T-cell (primary cell): ENCODE measurements at regions not wholly inside any gene's neighbourhood (a gene's known extent, or its start where the extent isn't known, plus 50 kb on each side); places are given as distances from the start of the nearest gene placed in this dataset.
"Not testable (repeated sequence)": the region's sequence is repeated elsewhere in the genome, so short reads cannot be mapped to it uniquely, and the experiment has no call there.

Source experiments
- ATAC-seq, 4 experiments: fragments of 200-7000 bp in 3 of 4; fragments of 150-1000 bp in 1 of 4; cut with Tn5 transposase; replicated peaks in 1 of 4; 1 replicate in 3 of 4; 2 replicates in 1 of 4; pipeline ENCODE4 v1.10.0; 2021; ENCODE audit warnings: moderate library complexity in 3 of 4, mild to moderate bottlenecking in 2 of 4, moderate number of reproducible peaks in 1 of 4
- CTCF ChIA-PET, 2 donors: fragments of 300-600 bp; sonication (Branson Sonifier 250); formaldehyde crosslinking; loops; one replicate each; lab custom pipeline; 2022; ENCODE audit warnings: antibody characterized with exemption in 2 of 2; lab: Charles Lee
- POLR2A ChIA-PET, 2 donors: fragments of 300-600 bp; sonication (Branson Sonifier 250); formaldehyde crosslinking; loops; one replicate each; lab custom pipeline; 2022; ENCODE audit warnings: antibody characterized with exemption in 2 of 2; lab: Charles Lee
- DNase-seq, 35 experiments: peaks; one replicate each; pipeline versions ENCODE4 v3.0.0 to v3.0.0-alpha.2; 2013 to 2023
- H3K27ac ChIP-seq: one replicate; pipeline ENCODE4 v1.5.1; 2013; ENCODE audit warnings: low read length
- H3K27me3 ChIP-seq, 2 experiments: replicated peaks in 1 of 2; 1 replicate in 1 of 2; 2 replicates in 1 of 2; pipeline versions ENCODE4 v1.6.1 to v1.7.0; 2013; ENCODE audit warnings: low read length in 1 of 2, mixed read lengths in 1 of 2; ENCODE audit not compliant: control insufficient read depth in 2 of 2, insufficient read depth in 2 of 2; ENCODE audit errors: extremely low read depth in 1 of 2
- H3K36me3 ChIP-seq, 2 donors: 1 replicate in 1 of 2; 2 replicates in 1 of 2; pipeline versions ENCODE4 v1.6.1 to v1.7.0; 2013; ENCODE audit warnings: low read length in 1 of 2; ENCODE audit not compliant: control insufficient read depth in 2 of 2, insufficient read depth in 1 of 2; ENCODE audit errors: extremely low read depth in 1 of 2
- H3K4me1 ChIP-seq, 2 experiments: 1 replicate in 1 of 2; 2 replicates in 1 of 2; pipeline versions ENCODE4 v1.6.1 to v1.7.0; 2013; ENCODE audit warnings: low read length in 2 of 2, mixed read lengths in 1 of 2; ENCODE audit not compliant: insufficient read depth in 2 of 2, control insufficient read depth in 1 of 2; ENCODE audit errors: extremely low read depth in 1 of 2
- H3K4me3 ChIP-seq, 2 donors: 1 replicate in 1 of 2; 2 replicates in 1 of 2; pipeline versions ENCODE4 v1.5.1 to v1.7.0; 2013; ENCODE audit warnings: mild to moderate bottlenecking in 2 of 2, low read length in 1 of 2, moderate library complexity in 1 of 2; ENCODE audit not compliant: control insufficient read depth in 1 of 2; ENCODE audit errors: extremely low read depth in 1 of 2
- H3K9me3 ChIP-seq: 2 replicates; pipeline ENCODE4 v1.7.0; 2013
- H3K27ac Mint-ChIP-seq, 2 donors: one replicate each; pipeline ENCODE4 v1.8.0; 2020 to 2021; ENCODE audit warnings: mild to moderate bottlenecking in 2 of 2, mixed read lengths in 2 of 2
- H3K27me3 Mint-ChIP-seq, 2 donors: one replicate each; pipeline ENCODE4 v1.8.0; 2021 to 2022; ENCODE audit warnings: mixed read lengths in 2 of 2
- H3K36me3 Mint-ChIP-seq: one replicate; pipeline ENCODE4 v1.8.0; 2021; ENCODE audit warnings: mixed read lengths
- H3K4me1 Mint-ChIP-seq, 3 donors: one replicate each; pipeline ENCODE4 v1.8.0; 2020 to 2022; ENCODE audit warnings: mixed read lengths in 3 of 3, mild to moderate bottlenecking in 1 of 3
- H3K4me3 Mint-ChIP-seq, 3 donors: one replicate each; pipeline ENCODE4 v1.8.0; 2020 to 2022; ENCODE audit warnings: mild to moderate bottlenecking in 3 of 3, mixed read lengths in 3 of 3, moderate library complexity in 3 of 3
- H3K9me3 Mint-ChIP-seq, 3 donors: one replicate each; pipeline ENCODE4 v1.8.0; 2020 to 2022; ENCODE audit warnings: mixed read lengths in 3 of 3
- WGBS: methylation state at CpG from one replicate; pipeline ENCODE4 v1.1.5; 2013; ENCODE audit warnings: missing lambda C conversion rate; ENCODE audit not compliant: insufficient coverage; 5-methylcytosine and 5-hydroxymethylcytosine counted together

- CTCF ChIA-PET, result no interaction called here
- H3K4me3 Mint-ChIP-seq, result no peak overlapping the region
- Histone ChIP-seq H3K4me3 (no peak overlapping the region), H3K4me1 (no peaks in the 10 kb centered on the region), H3K27me3 (no peaks in the 10 kb centered on the region), H3K36me3 (no peaks in the 10 kb centered on the region), H3K27ac (no peak overlapping the region), H3K9me3 (no peaks in the 10 kb centered on the region)
- DNase-seq (no peak), ATAC-seq (no peak)
- H3K9me3 Mint-ChIP-seq, result peaks cover 0 to 3% (median 0%) of the 10 kb centered on the region in 3 donors
- H3K36me3 Mint-ChIP-seq, result no peaks in the 10 kb centered on the region
- no peak overlapping the region for H3K27ac Mint-ChIP-seq
- POLR2A ChIA-PET, result no interaction called here
- H3K4me1 Mint-ChIP-seq, result no peaks in the 10 kb centered on the region
- peaks cover 0 to 16% of the 10 kb centered on the region in 2 donors for H3K27me3 Mint-ChIP-seq
Measured at GRCh38 chr1:58200437-58200836, 346.1 kb downstream of the OMA1 start.

- no peak overlapping the region for H3K27ac ChIP-seq
- no peaks in the 10 kb centered on the region for H3K36me3 ChIP-seq
- no peaks in the 10 kb centered on the region for H3K4me1 Mint-ChIP-seq
- H3K27me3 ChIP-seq, result no peaks in the 10 kb centered on the region
- peaks cover 0 to 8% (median 0%) of the 10 kb centered on the region in 3 donors for H3K9me3 Mint-ChIP-seq
- ChIA-PET POLR2A (no interaction called here), CTCF (no interaction called here)
- H3K36me3 Mint-ChIP-seq, result no peaks in the 10 kb centered on the region
- H3K4me1 ChIP-seq, result no peaks in the 10 kb centered on the region
- peaks cover 0 to 13% of the 10 kb centered on the region in 2 donors for H3K27me3 Mint-ChIP-seq
- no peak for DNase-seq
- no peaks in the 10 kb centered on the region for H3K9me3 ChIP-seq
- no peak for ATAC-seq
- 80% methylated on average over 1 of the region's 1 CpG for WGBS
- H3K4me3 ChIP-seq, result no peak overlapping the region
- H3K4me3 Mint-ChIP-seq, result no peak overlapping the region
- H3K27ac Mint-ChIP-seq, result no peak overlapping the region
Measured at GRCh38 chr1:58197811-58198210, 348.7 kb downstream of the OMA1 start.

GRCh38 chr1:58190267-58190988 lies 356.1 kb downstream of the OMA1 start:
- Mint-ChIP-seq H3K27ac (no peak overlapping the region), H3K9me3 (peaks cover 0 to 5% (median 0%) of the 10 kb centered on the region in 3 donors), H3K27me3 (peaks cover 4 to 22% of the 10 kb centered on the region in 2 donors), H3K4me3 (no peak overlapping the region), H3K4me1 (no peaks in the 10 kb centered on the region), H3K36me3 (no peaks in the 10 kb centered on the region)
- ChIA-PET POLR2A (no interaction called here), CTCF (no interaction called here)
- Histone ChIP-seq H3K27ac (no peak overlapping the region), H3K36me3 (no peaks in the 10 kb centered on the region), H3K4me3 (no peak overlapping the region), H3K4me1 (no peaks in the 10 kb centered on the region), H3K9me3 (no peaks in the 10 kb centered on the region), H3K27me3 (no peaks in the 10 kb centered on the region)
- DNase-seq (no peak), ATAC-seq (no peak)
- WGBS, result 43% methylated on average over 7 of the region's 10 CpGs

GRCh38 chr1:58189453-58189852 lies 357.1 kb downstream of the OMA1 start:
- Mint-ChIP-seq H3K4me1 (no peaks in the 10 kb centered on the region), H3K27me3 (peaks cover 4 to 22% of the 10 kb centered on the region in 2 donors), H3K4me3 (no peak overlapping the region), H3K36me3 (no peaks in the 10 kb centered on the region), H3K27ac (no peak overlapping the region), H3K9me3 (no peaks in the 10 kb centered on the region)
- 94% methylated on average over 2 of the region's 3 CpGs for WGBS
- H3K4me1 ChIP-seq, result no peaks in the 10 kb centered on the region
- ATAC-seq (no peak), DNase-seq (no peak)
- H3K36me3 ChIP-seq, result no peaks in the 10 kb centered on the region
- H3K4me3 ChIP-seq, result no peak overlapping the region
- no peaks in the 10 kb centered on the region for H3K27me3 ChIP-seq
- H3K9me3 ChIP-seq, result no peaks in the 10 kb centered on the region
- CTCF ChIA-PET, result no interaction called here
- no peak overlapping the region for H3K27ac ChIP-seq
- POLR2A ChIA-PET, result no interaction called here

GRCh38 chr1:58183286-58183685 lies 363.2 kb downstream of the OMA1 start:
- DNase-seq (no peak), ATAC-seq (no peak)
- Mint-ChIP-seq H3K27me3 (peaks cover 0 to 9% of the 10 kb centered on the region in 2 donors), H3K36me3 (no peaks in the 10 kb centered on the region), H3K4me1 (no peaks in the 10 kb centered on the region), H3K27ac (no peak overlapping the region), H3K4me3 (no peak overlapping the region), H3K9me3 (peaks cover 8 to 21% (median 17%) of the 10 kb centered on the region in 3 donors)
- Histone ChIP-seq H3K9me3 (peaks cover 2% of the 10 kb centered on the region), H3K4me1 (no peaks in the 10 kb centered on the region), H3K27ac (no peak overlapping the region), H3K36me3 (no peaks in the 10 kb centered on the region), H3K4me3 (no peak overlapping the region), H3K27me3 (no peaks in the 10 kb centered on the region)
- no CpG with 5 or more reads among the region's 2 CpGs for WGBS
- POLR2A ChIA-PET, result no interaction called here
- CTCF ChIA-PET, result no interaction called here

- Histone ChIP-seq H3K27ac (no peak overlapping the region), H3K4me1 (no peaks in the 10 kb centered on the region), H3K9me3 (peaks cover 2% of the 10 kb centered on the region), H3K36me3 (no peaks in the 10 kb centered on the region), H3K27me3 (peaks cover 0 to 2% of the 10 kb centered on the region in 2 experiments), H3K4me3 (no peak overlapping the region)
- WGBS, result no CpG with 5 or more reads among the region's 2 CpGs
- DNase-seq (no peak), ATAC-seq (no peak)
- Mint-ChIP-seq H3K27ac (no peak overlapping the region), H3K27me3 (no peaks in the 10 kb centered on the region), H3K4me3 (no peak overlapping the region), H3K4me1 (no peaks in the 10 kb centered on the region), H3K9me3 (peaks cover 8 to 21% (median 17%) of the 10 kb centered on the region in 3 donors), H3K36me3 (no peaks in the 10 kb centered on the region)
- ChIA-PET POLR2A (no interaction called here), CTCF (no interaction called here)
Measured at GRCh38 chr1:58180537-58180936, 366.0 kb downstream of the OMA1 start.

- peaks cover 3 to 12% (median 10%) of the 10 kb centered on the region in 3 donors for H3K9me3 Mint-ChIP-seq
- H3K36me3 Mint-ChIP-seq, H3K4me3 ChIP-seq, H3K4me1 ChIP-seq, H3K27me3 Mint-ChIP-seq, H3K36me3 ChIP-seq, H3K4me3 Mint-ChIP-seq, H3K4me1 Mint-ChIP-seq, DNase-seq, H3K9me3 ChIP-seq, H3K27ac Mint-ChIP-seq, H3K27ac ChIP-seq, POLR2A ChIA-PET, CTCF ChIA-PET, ATAC-seq, H3K27me3 ChIP-seq: not testable (repeated sequence)
- 84% methylated on average over 2 of the region's 3 CpGs for WGBS
Measured at GRCh38 chr1:58169160-58169559, 377.4 kb downstream of the OMA1 start.
